ENCODE measurements at regions not wholly inside any gene's neighbourhood (a gene's known extent, or its start where the extent isn't known, plus 50 kb on each side); places are given as distances from the start of the nearest gene placed in this dataset.

DNA sequence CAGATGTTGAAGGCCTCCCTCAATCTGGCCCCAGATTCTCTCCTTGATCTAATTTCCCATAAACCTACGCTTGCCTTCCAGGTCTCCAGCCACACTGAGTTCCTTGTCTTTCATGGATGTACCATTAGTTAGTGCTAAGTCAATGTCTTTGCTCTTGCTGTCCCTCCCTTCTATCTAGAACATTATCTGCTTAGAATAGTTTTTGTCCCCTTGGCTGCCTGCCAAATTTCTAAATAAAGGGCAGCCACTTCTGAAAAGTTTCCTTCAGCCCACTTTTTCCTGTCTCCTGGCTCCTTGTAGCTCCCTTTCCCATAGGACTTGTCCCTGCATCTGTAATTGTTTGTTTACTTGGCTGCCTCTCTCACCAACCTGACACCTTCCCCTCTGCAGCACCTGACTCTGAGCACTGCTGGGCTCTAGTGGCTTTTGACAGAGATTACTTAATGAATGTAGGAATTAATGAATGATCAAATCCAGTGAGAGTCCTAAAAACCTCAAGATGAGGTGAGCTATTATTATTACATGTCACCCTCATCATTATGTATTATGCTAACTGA lies 58.3 kb downstream of the CXCL12 start:
- no peak for DNase-seq

DNA sequence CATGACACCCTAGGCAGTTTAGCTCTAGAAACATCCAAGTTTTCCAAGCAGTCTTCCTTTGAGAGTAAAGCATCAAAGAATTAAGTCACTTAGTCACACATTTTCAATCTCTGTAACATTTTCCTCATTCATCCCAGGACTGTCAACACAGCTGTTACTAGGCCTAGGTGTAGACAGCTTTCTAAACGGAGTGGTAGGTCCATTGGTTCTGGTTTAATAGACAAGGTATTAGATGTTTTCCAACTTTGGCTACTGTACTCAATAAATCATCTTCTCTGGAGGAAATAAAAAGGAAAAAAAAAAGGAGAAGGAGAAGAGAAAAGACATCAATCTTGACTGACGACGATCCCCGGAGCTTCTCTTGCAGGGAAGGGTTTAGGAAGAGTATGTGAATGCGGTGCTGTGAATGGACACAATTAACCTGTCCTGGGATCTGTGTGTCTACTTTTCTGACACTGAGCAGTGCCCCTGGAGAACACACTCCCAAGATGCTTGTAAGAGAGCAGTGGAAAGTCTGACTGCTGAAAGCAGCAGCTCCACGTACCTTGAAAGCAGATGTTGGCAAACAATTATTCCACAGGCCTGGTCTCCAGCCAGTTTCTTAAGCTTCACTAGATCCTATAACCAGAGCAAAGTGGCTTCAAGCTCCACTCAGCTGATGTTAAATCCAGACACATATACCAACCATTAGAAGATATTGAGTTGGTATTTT lies 59.1 kb downstream of the CXCL12 start:
- no peak for DNase-seq

DNA sequence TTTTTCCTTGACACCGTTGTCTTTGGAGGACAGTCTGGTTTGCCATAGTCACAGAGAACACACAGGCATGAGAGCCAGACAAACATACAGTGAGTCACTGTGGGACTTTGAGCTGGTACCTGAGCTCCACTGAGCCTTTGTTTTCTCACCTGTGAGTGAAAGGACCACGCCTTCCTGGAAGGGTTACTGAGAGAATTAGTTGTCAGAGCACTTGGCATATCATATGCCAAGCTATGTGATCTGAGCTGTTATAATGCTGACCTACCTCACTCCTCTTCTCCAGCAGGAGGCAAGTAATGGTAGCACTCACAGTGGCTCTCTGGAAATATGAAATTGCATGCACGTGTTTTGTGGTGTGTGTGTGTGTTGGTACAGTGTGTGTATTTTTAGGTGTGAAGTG lies 59.7 kb downstream of the CXCL12 start:
- DNase-seq = no peak

DNA sequence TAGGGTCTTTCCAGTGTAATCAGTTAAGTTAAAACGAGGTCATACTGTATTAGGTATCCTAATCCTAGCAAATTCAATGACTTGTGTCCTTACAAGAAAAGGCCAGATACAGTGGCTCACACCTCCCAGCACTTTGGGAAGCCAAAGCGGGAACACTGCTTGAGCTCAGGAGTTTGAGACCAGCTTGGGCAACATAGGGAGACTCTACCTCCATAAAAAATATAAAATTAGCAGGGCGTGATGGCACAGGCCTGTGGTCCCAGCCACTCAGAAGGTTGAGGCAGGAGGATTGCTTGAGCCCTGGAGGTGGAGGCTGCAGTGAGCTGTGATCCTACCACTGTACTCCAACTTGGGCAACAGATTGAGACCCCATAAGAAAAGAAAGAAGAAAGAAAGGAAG lies 61.1 kb downstream of the CXCL12 start:
- no peak for DNase-seq

DNA sequence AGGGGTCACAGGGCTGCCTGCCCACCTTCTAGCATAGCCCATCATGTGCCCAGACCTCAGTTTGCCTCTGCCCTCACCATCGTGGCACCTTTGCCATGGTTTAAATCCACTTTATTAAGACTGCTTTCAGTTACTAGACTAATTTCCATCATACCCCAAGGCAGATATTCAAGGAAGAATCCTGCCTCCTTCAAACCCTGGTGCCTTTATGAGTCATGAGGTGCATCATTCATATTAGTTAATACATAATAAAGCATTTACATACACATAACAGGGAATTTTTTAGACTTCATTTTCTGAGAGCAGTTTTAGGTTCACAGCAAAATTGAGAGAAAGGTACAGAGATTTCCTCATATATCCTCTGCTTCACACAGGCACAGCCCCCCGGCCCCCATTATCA lies 62.8 kb downstream of the CXCL12 start:
- DNase-seq = no peak

DNA sequence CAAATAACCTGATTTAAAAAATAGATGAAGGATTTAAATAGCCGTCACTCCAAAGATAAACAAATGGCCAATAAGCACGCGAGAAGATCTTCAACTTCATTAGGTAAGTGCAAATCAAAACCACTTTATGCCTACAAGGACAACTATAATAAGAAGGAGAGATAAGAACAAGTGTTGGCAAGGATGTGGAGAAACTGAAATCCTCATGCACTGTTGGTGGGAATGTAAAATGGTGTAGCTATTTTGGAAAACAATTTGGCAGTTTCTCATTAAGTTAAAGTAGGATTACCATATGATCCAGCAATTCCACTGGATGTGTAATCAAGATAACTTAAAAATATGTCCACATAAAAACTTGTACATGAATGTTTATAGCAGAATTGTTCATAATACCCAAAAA lies 64.1 kb downstream of the CXCL12 start:
- DNase-seq = no peak

DNA sequence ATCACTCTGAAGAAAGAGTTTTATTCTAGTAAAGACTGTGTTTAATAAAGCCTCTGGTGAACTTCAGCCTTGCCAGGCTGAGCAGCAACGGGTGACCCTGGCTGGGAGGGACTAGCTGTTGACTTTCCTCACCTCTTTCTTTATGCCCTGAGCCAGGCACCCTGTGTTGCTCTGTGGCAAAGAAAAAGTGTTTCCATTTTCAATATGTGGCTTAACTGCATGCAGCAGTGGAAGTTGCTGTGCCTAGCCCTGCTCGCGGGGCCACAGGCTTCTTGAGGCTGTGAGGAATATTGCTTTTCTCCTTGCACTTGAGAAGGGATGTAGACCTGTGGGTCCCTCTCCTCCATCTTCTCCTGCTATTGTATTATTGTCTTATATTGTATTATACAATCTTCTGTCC lies 67.0 kb downstream of the CXCL12 start:
- no peak for DNase-seq

DNA sequence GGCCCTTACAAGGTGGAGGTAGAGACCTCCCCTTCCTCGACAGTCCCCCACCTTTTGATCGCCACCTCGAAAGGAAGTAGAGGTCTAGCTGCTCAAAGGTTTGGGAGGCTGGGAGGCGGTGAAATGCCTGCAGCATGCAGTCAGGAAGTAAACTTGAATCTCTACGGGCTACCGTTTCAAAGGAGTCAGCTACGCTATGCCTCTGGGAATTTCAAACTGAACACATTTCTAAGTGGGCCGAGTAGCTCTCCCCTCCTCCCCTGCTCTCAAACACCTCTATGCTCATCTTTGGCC lies 68.0 kb downstream of the CXCL12 start:
- no peak for DNase-seq

DNA sequence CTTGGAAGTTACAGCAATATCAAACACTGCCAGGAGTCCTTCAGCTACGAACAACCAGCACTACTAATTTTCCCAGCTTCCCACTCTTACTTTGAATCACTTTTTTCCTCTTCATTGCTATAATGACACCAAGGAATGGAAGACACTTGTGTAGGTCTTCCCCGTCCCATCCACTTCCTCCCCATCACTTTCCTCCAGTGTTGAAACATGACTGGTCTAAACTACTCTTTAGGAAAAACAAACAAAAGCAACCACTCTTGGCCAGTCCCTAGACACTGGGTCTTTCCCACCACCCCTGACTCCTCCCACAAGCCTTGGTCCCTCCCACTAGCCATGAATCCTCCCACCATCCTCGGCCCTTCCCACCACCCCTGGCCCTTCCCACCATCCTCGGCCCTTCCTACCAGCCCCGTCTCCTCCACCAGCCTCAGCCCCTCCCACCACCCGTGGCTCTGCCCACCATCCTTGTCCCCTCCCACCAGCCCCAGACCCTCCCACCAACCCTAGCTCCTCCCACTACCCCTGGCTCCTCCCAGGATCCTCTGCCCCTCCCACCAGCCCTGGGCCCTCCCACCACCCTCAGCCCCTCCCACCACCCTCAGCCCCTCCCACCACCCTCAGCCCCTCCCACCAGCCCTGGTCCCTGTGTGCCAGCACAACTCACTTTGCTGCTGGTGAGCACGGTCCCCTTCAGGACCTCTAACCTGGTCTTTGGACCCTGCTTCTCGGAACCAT lies 68.5 kb downstream of the CXCL12 start:
- peak; percentile 31 to 46 (median 31) for DNase-seq

DNA sequence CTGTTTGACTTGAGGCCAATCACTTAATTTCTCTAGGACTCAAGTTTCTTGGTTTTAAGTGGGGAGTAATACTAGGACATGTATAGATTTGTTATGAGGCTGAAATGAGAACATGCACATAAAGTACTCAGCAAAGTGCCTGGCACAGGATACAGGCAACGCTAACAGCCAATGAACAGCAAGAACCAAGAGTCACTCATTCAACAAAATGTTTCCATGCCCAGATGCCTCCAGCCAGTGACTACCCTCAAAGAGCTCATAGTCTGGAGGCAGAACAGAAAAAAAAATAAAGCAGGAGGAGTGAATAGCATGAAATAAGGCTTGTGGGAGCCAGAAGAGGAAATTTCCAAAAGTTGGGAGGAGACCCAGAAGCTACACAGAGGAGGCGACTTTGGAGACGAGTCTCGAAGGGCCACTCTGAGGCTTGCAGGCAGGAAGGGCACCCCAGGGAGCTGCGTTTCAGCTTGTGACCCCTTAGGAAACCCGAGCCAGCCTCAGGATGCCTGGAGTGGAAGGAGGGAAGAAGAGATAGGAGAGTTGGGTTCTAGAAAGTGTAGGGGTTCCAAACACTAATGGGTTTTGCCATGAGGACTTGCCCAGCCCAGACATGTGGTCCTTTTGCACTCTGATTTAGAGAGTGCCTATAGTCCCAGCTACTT lies 70.0 kb downstream of the CXCL12 start:
- no peak for DNase-seq

DNA sequence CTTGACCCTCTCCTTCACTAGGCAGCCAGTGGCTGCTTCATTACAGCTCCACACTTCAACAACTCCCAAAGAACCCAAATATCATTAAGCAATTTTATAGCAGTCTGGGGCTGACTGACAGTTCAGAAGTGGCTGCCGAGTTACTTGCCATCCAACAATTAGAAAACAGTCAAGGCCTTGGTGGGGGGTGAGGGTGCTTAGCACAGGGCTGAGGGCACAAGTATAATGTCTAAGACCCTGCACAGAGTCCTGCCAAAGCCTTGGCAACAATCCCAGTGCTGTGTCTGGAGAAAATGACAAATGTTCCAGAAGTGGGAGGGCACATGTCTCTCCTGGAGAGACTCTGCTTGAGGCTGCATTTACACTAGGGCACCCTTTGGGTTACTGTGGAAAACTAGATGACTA lies 71.1 kb downstream of the CXCL12 start:
- no peak for DNase-seq

DNA sequence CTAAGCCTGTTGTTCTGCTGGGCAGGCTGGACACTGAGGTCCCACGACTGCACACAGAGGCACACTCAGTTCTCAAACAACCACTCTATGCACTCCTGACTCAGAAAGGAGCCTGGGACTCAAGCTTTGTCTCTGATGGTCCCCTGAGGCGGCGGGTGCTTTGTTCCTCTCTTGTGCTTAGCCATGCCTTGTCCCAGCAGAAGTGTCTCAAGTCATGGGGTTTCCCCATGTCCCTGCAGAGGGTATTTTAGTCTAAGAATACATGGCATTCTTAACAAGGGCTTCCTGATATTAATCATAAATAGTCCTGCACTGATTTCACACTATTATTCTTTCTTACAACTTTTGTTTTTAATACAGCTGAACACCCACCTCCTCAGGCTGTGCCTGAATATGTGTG lies 72.5 kb downstream of the CXCL12 start:
- DNase-seq = peak; percentile 28 to 50 (median 47)

DNA sequence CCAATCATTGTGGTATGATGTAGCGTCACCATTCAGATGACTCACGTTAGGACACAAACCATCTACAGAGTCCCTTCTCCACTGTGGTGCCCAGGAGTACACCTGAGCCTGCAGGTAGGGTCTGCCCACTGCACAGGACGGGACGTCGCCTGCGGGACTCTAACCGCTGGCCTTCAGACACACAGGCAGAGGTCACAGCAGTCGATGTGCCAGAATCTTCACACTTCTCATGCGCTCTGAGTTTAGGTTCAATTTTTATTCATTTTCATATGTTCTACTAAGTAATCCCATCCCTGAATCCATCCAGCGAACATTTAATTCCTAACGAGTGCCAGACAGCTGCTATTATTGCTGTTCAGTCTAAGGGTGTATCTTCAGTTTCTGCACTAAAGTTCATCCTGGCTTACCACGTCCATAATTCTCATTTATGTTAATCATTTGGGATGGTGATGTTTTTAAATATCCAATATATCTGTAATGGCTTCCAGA lies 73.3 kb downstream of the CXCL12 start:
- no peak for DNase-seq

DNA sequence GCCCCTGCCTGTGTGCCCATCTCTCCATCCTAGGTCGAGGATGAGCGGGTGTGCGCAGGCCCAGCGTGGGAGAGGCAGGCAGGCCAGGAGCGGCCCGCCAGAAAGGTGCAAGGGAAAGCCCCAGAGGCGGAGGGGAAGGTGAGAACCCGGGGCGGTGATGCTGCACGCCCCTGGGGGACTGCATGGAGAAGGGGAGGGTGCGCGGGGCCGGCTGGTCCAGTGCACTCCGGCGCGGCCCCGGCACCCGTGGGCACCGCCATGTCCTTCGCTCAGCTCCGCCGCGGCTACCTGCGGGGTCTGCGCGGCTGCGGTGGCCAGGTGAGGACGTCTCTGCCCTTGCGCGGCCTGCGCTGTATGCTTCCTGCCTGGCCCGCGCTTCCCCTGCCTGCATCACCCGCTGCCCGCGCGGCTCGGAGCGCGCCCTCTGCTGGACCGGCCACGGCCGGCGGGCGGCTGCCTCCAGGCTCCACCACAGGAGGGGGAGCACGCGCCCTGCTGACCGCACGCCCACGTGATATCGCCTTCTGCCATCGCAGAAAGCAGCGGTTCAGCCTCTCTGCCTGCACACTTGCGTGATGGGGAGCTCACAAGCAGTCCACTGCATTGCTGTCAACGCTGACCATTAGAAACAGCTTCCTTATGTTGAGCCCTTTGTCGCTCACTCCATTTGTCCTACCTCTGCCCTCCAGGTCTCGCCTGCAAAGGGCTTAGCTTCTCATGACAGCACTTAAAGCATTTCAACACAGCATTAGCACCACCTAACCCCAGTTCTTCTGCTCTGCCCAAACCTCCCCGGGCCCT lies 73.9 kb downstream of the CXCL12 start:
- DNase-seq = peak; percentile 78 to 91 (median 89)

DNA sequence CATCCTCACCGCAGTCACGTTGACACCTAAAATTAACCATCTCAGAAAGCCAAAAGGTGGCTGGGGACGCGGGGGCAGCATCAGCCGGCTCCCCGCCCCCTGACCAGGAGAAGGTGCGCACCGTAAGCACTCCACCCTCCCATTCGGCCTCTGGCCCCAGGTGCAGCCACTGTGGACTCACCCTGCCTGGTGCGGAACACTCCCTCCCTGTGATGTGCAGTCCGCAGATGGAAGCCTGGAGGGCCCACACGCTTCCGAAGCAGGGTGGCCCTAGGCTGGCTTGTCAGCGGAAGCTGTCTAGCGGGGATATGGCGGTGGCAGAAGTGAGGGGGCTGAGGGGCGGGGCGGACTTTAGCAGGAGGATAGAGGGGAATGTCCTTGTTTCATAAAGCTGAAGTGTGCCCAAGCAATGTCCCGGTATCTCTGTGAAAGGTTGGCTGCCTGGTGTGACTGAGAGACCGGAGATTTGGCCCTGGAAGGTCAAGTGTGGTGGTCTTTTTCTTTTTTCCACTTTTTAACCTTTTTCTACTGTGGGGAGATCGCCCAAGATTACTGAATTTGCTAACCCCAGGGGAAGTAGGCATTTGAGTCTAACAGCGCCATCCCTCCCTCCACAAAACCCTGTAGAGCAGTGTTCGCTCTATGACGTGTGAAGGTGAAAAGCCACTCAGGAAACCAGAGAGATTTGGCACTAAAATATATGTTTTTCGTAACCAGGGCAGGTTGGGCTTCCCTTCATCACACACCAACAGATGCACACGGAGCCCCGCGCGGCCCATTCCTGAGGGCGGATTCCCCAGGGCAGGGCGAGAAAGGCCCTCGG lies 74.7 kb downstream of the CXCL12 start:
- no peak for DNase-seq

DNA sequence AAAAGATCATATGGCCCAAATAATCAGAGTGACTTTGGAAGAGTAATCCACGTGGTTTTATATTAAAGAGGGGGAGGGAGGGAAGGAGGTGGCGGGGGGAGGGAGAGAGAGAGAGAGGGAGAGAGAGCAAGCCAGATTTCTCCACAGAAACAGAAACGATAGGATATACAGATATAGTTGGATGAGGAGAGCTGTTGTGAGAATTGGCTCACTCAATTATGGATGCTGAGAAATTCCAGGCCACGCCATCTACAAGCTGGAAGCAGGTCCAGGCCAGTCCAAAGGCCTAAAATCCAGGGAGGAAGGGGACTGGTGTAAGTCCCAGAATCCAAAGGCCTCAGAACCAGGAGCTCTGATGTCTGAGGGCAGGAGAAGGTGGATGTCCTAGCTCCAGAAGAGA lies 75.5 kb downstream of the CXCL12 start:
- no peak for DNase-seq

DNA sequence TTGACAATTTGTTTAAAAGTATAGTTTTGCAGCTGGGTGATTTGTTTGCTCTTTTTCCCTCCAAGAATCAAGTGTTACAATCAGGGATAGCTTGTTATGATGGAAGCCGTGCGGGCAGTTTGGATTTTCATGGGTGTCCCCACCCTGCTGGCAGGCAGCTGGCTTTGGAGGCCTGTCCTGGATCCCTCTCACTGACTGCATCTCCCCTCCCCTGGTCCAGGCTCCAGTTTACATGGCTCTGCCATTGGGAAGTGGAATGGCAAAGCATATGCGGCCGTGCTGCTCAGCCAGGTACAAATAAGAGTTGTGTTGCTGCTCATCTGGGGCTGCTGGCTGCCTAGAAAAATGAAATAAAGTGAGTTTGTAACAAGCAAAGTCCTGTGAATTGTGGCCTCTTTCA lies 76.0 kb downstream of the CXCL12 start:
- DNase-seq = no peak

DNA sequence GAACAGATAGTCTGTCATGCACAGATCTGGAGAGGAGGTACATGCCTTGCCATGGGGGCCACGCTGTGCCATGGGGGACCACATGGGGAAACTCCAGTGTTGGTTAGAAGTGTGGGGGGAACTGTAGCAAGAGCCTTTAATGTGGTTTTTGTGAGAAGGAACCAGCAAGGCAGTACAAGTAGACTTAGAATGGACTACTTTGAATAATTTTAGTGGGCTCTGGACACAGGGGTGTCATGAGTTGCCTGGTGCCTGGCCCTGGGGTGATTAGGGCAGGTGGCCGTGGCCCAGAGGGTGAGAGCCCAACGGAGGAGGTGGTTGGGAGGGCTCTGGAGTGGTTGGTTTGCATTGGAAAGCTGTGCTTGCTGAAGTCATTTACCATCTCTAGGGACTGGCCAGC lies 77.2 kb downstream of the CXCL12 start:
- no peak for DNase-seq

DNA sequence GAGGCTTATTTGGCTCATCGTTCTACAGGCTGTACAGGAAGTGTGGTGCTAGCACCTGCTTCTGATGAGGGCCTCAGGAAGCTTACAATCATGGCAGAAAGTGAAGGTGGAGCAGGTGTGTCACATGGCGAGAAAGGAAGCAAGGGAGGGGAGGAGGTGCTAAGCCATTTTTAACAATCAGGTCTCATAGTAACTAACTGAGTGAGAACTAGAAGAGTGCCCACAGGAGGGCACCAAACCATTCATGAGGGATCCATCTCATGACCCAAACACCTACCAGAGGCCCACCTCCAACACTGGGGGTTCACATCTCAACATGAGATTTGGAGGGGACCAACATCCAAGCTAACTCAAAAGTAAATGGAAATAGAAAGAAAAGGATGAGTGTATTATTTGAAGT lies 78.1 kb downstream of the CXCL12 start:
- peak in 2 of 3 donors; percentile 3 to 10 for DNase-seq

DNA sequence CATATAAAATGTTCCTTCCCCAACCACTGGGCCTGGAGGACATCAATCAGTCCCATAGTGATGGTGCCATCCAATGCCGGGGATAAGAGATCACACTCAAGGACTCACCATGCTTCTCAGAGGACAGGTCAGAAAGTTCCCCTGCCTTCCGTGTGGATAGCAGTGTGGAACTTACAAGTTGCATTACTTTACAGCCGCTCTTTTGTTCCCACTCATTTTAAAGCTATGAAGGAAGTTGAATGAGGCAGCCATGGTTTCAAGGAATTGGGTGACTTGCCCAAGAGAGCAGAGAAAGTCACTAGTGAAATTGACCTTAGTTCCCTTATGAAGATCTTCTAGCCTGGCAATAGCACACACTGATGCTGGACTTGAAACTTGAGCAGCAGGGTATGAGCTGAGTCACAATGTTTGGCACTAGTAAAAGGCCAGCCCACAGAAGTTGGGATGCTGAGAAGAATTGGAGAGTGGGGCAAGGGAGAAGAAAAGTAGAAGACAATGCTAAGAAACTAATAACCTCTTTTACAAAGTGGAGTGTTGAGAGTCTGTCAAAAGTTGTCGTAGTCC lies 78.7 kb downstream of the CXCL12 start:
- peak in 1 of 3 donors; percentile 3 for DNase-seq

DNA sequence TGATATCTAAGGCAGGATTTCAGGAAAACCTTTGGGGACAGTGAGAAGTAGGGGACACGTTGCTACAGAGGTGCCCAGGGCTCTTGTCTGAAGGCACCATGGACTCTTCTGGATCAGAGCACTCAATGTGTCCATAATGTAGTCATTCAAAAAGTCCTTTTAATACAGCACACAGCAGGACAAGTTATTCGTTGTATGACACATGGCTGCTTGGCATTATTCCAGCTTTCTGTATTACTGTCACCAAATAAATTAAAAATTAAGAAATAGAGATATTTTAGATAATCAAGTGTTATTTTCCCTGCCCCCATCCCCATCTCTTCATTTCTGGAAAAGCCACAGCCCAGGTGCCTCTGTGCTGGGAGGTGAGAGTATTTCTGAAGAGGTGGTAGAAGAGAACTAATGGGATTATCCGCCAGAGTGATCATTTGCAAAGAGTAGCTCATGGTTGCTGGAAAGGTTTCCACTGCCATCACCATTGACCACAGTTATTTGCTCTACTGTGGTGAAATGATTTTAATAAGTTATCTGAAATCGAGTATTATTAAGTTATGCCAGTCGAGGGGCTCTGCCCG lies 83.0 kb downstream of the CXCL12 start:
- peak in 2 of 3 donors; percentile 5 to 31 for DNase-seq
